T-cell (primary cell): ENCODE measurements at regions not wholly inside any gene's neighbourhood (a gene's known extent, or its start where the extent isn't known, plus 50 kb on each side); places are given as distances from the start of the nearest gene placed in this dataset.
"Not testable (repeated sequence)": the region's sequence is repeated elsewhere in the genome, so short reads cannot be mapped to it uniquely, and the experiment has no call there.

Experiments
- ATAC-seq, 4 experiments: fragments of 200-7000 bp in 3 of 4; fragments of 150-1000 bp in 1 of 4; cut with Tn5 transposase; replicated peaks in 1 of 4; 1 replicate in 3 of 4; 2 replicates in 1 of 4; pipeline ENCODE4 v1.10.0; 2021; ENCODE audit warnings: moderate library complexity in 3 of 4, mild to moderate bottlenecking in 2 of 4, moderate number of reproducible peaks in 1 of 4
- CTCF ChIA-PET, 2 donors: fragments of 300-600 bp; sonication (Branson Sonifier 250); formaldehyde crosslinking; loops; one replicate each; lab custom pipeline; 2022; ENCODE audit warnings: antibody characterized with exemption in 2 of 2; lab: Charles Lee
- POLR2A ChIA-PET, 2 donors: fragments of 300-600 bp; sonication (Branson Sonifier 250); formaldehyde crosslinking; loops; one replicate each; lab custom pipeline; 2022; ENCODE audit warnings: antibody characterized with exemption in 2 of 2; lab: Charles Lee
- DNase-seq, 35 experiments: peaks; one replicate each; pipeline versions ENCODE4 v3.0.0 to v3.0.0-alpha.2; 2013 to 2023
- H3K27ac ChIP-seq: one replicate; pipeline ENCODE4 v1.5.1; 2013; ENCODE audit warnings: low read length
- H3K27me3 ChIP-seq, 2 experiments: replicated peaks in 1 of 2; 1 replicate in 1 of 2; 2 replicates in 1 of 2; pipeline versions ENCODE4 v1.6.1 to v1.7.0; 2013; ENCODE audit warnings: low read length in 1 of 2, mixed read lengths in 1 of 2; ENCODE audit not compliant: control insufficient read depth in 2 of 2, insufficient read depth in 2 of 2; ENCODE audit errors: extremely low read depth in 1 of 2
- H3K36me3 ChIP-seq, 2 donors: 1 replicate in 1 of 2; 2 replicates in 1 of 2; pipeline versions ENCODE4 v1.6.1 to v1.7.0; 2013; ENCODE audit warnings: low read length in 1 of 2; ENCODE audit not compliant: control insufficient read depth in 2 of 2, insufficient read depth in 1 of 2; ENCODE audit errors: extremely low read depth in 1 of 2
- H3K4me1 ChIP-seq, 2 experiments: 1 replicate in 1 of 2; 2 replicates in 1 of 2; pipeline versions ENCODE4 v1.6.1 to v1.7.0; 2013; ENCODE audit warnings: low read length in 2 of 2, mixed read lengths in 1 of 2; ENCODE audit not compliant: insufficient read depth in 2 of 2, control insufficient read depth in 1 of 2; ENCODE audit errors: extremely low read depth in 1 of 2
- H3K4me3 ChIP-seq, 2 donors: 1 replicate in 1 of 2; 2 replicates in 1 of 2; pipeline versions ENCODE4 v1.5.1 to v1.7.0; 2013; ENCODE audit warnings: mild to moderate bottlenecking in 2 of 2, low read length in 1 of 2, moderate library complexity in 1 of 2; ENCODE audit not compliant: control insufficient read depth in 1 of 2; ENCODE audit errors: extremely low read depth in 1 of 2
- H3K9me3 ChIP-seq: 2 replicates; pipeline ENCODE4 v1.7.0; 2013
- H3K27ac Mint-ChIP-seq, 2 donors: one replicate each; pipeline ENCODE4 v1.8.0; 2020 to 2021; ENCODE audit warnings: mild to moderate bottlenecking in 2 of 2, mixed read lengths in 2 of 2
- H3K27me3 Mint-ChIP-seq, 2 donors: one replicate each; pipeline ENCODE4 v1.8.0; 2021 to 2022; ENCODE audit warnings: mixed read lengths in 2 of 2
- H3K36me3 Mint-ChIP-seq: one replicate; pipeline ENCODE4 v1.8.0; 2021; ENCODE audit warnings: mixed read lengths
- H3K4me1 Mint-ChIP-seq, 3 donors: one replicate each; pipeline ENCODE4 v1.8.0; 2020 to 2022; ENCODE audit warnings: mixed read lengths in 3 of 3, mild to moderate bottlenecking in 1 of 3
- H3K4me3 Mint-ChIP-seq, 3 donors: one replicate each; pipeline ENCODE4 v1.8.0; 2020 to 2022; ENCODE audit warnings: mild to moderate bottlenecking in 3 of 3, mixed read lengths in 3 of 3, moderate library complexity in 3 of 3
- H3K9me3 Mint-ChIP-seq, 3 donors: one replicate each; pipeline ENCODE4 v1.8.0; 2020 to 2022; ENCODE audit warnings: mixed read lengths in 3 of 3
- WGBS: methylation state at CpG from one replicate; pipeline ENCODE4 v1.1.5; 2013; ENCODE audit warnings: missing lambda C conversion rate; ENCODE audit not compliant: insufficient coverage; 5-methylcytosine and 5-hydroxymethylcytosine counted together

DNA sequence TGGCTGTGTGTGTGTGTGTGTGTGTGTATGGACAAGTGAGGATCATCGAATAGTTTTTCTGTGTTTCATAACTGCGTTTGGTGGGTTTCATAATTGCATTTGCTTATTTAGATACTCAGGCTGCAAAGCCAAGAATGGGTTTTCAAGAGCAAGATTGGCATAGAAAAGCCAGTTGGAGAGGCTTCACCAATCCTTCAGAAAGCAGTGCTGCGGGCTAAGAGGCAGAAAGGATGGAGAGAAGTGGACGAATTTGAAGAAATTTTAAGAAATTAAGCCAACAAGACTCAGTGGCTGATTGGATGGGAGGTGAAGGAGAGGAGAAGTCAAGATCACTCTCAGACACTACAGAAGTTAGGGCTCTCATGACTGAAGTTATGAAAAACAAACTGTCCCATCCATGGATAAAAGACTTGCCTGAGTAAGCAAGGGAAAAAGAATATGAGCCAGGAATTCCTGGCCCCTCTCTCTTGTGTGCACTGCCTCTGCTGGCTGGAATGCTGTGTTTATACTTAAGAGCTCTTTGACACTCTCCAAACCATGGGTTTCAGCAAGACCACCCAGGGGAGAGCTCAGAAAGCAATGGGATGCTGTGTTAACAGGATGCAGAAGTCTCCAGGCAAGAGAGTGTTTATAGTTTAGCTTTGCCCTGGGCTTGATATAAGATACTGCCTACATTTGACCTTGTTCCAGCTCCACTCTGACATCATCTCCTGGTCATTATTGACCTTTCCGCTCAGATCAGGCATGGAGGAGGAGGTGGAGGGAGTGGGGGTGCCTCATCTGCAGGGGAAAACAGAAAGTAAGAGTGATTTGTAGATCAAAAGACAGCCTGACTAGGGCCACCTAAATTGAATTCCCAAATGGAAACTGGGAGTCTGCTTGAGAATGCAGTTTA lies 232.0 kb upstream of the PLXNA2 start:
- Mint-ChIP-seq H3K4me1 (no peaks in the 10 kb centered on the region), H3K4me3 (no peak overlapping the region), H3K36me3 (no peaks in the 10 kb centered on the region), H3K9me3 (no peaks in the 10 kb centered on the region), H3K27ac (no peak overlapping the region), H3K27me3 (peaks cover 0 to 24% of the 10 kb centered on the region in 2 donors)
- Histone ChIP-seq H3K27ac (no peak overlapping the region), H3K36me3 (no peaks in the 10 kb centered on the region), H3K4me1 (no peaks in the 10 kb centered on the region), H3K27me3 (no peaks in the 10 kb centered on the region), H3K9me3 (no peaks in the 10 kb centered on the region), H3K4me3 (no peak overlapping the region)
- CTCF ChIA-PET, result no interaction called here
- POLR2A ChIA-PET, result no interaction called here
- WGBS, result 74% methylated on average over 4 of the region's 5 CpGs
- DNase-seq (no peak), ATAC-seq (no peak)

DNA sequence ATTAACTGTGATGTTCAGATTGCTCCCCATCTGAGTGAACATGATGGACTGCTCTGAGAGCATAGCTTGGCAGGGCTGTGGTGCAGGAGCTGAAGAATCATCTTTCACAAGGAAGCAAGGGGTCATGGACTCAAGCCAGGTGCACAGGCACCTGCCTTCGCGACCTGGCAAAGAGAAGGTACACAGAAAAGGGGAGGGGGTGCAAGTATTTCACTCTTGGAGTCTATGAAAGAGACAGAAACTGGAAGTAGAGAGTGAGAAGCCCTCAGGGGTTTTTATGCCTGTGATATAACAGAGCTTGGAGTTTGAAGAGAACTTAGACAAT lies 232.6 kb upstream of the PLXNA2 start:
- DNase-seq, result no peak
- ChIA-PET POLR2A (no interaction called here), CTCF (no interaction called here)
- H3K4me3 ChIP-seq, result no peak overlapping the region
- H3K27me3 Mint-ChIP-seq, result peaks cover 0 to 24% of the 10 kb centered on the region in 2 donors
- H3K4me3 Mint-ChIP-seq, result no peak overlapping the region
- H3K27ac Mint-ChIP-seq, result no peak overlapping the region
- no peaks in the 10 kb centered on the region for H3K4me1 Mint-ChIP-seq
- ATAC-seq, result no peak
- WGBS, result no CpG with 5 or more reads among the region's 2 CpGs
- no peaks in the 10 kb centered on the region for H3K27me3 ChIP-seq
- no peaks in the 10 kb centered on the region for H3K36me3 Mint-ChIP-seq
- H3K4me1 ChIP-seq, result no peaks in the 10 kb centered on the region
- no peaks in the 10 kb centered on the region for H3K9me3 Mint-ChIP-seq
- H3K36me3 ChIP-seq, result no peaks in the 10 kb centered on the region
- no peak overlapping the region for H3K27ac ChIP-seq
- H3K9me3 ChIP-seq, result no peaks in the 10 kb centered on the region

DNA sequence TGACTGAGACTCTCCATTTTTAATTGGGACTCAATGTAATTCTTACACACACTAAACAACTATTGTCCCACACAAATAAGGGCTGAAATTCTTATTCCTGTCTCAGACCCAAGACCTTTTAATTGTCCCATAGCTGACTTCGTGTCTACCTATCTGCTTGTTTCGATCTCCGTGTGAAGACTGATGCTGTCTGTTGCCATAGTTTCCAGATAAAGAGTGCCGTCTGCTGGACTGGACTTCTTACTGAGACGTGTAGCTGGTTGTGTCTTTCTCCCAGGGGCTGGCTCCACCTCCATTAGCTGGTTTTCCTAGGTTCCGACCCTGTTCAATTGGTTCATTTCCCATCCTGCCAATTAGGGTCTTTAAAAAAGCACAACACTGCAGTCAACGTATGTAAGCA lies 235.3 kb upstream of the PLXNA2 start:
- DNase-seq, result no peak
- Mint-ChIP-seq H3K4me1 (no peaks in the 10 kb centered on the region), H3K27ac (no peak overlapping the region), H3K4me3 (no peak overlapping the region), H3K27me3 (peaks cover 0 to 17% of the 10 kb centered on the region in 2 donors), H3K36me3 (no peaks in the 10 kb centered on the region), H3K9me3 (no peaks in the 10 kb centered on the region)
- CTCF ChIA-PET, result no interaction called here
- Histone ChIP-seq H3K4me1 (no peaks in the 10 kb centered on the region), H3K9me3 (no peaks in the 10 kb centered on the region), H3K4me3 (no peak overlapping the region), H3K27me3 (no peaks in the 10 kb centered on the region), H3K27ac (no peak overlapping the region), H3K36me3 (no peaks in the 10 kb centered on the region)
- POLR2A ChIA-PET, result no interaction called here
- 74% methylated on average over 6 of the region's 7 CpGs for WGBS
- no peak for ATAC-seq

DNA sequence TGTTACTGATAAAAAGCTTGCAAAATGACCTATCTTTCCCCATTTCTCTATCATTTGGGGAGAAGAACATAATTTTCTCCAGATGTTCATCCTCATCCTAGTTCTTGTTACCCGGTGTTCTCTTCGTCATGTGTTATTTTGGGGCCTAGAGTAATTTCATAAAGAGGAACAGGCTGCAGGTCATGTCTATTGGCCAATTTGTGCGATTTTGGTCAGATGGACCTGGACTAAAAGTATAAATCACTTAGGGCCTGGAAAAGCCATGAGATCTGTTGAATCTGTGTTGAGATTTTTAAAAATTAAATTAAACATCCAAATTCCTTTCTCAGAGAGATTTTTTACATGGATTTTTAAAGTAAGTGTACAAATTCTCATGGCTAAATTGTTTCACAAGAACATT lies 241.3 kb upstream of the PLXNA2 start:
- no CpG with 5 or more reads among the region's 3 CpGs for WGBS
- H3K27me3 Mint-ChIP-seq, result peaks cover 0 to 4% of the 10 kb centered on the region in 2 donors
- no peak for ATAC-seq
- H3K27me3 ChIP-seq, result no peaks in the 10 kb centered on the region
- H3K9me3 Mint-ChIP-seq, result no peaks in the 10 kb centered on the region
- POLR2A ChIA-PET, result no interaction called here
- H3K4me3 ChIP-seq, result no peak overlapping the region
- no peaks in the 10 kb centered on the region for H3K36me3 ChIP-seq
- no peak overlapping the region for H3K27ac ChIP-seq
- H3K9me3 ChIP-seq, result no peaks in the 10 kb centered on the region
- H3K27ac Mint-ChIP-seq, result no peak overlapping the region
- H3K4me3 Mint-ChIP-seq, result no peak overlapping the region
- H3K36me3 Mint-ChIP-seq, result no peaks in the 10 kb centered on the region
- H3K4me1 Mint-ChIP-seq, result no peaks in the 10 kb centered on the region
- CTCF ChIA-PET, result no interaction called here
- no peaks in the 10 kb centered on the region for H3K4me1 ChIP-seq
- no peak for DNase-seq

GRCh38 chr1:208486677-208487076 lies 242.5 kb upstream of the PLXNA2 start:
- H3K27ac Mint-ChIP-seq, result no peak overlapping the region
- H3K36me3 Mint-ChIP-seq, result no peaks in the 10 kb centered on the region
- no peaks in the 10 kb centered on the region for H3K4me1 Mint-ChIP-seq
- H3K9me3 Mint-ChIP-seq, result no peaks in the 10 kb centered on the region
- Histone ChIP-seq H3K27me3 (no peaks in the 10 kb centered on the region), H3K27ac (no peak overlapping the region), H3K4me1 (no peaks in the 10 kb centered on the region), H3K4me3 (no peak overlapping the region), H3K9me3 (no peaks in the 10 kb centered on the region), H3K36me3 (no peaks in the 10 kb centered on the region)
- ChIA-PET POLR2A (no interaction called here), CTCF (no interaction called here)
- DNase-seq, result no peak
- H3K4me3 Mint-ChIP-seq, result no peak overlapping the region
- ATAC-seq, result no peak
- peaks cover 0 to 4% of the 10 kb centered on the region in 2 donors for H3K27me3 Mint-ChIP-seq

GRCh38 chr1:208488432-208488831 lies 244.2 kb upstream of the PLXNA2 start:
- H3K36me3 Mint-ChIP-seq, H3K9me3 Mint-ChIP-seq: not testable (repeated sequence)

More at GRCh38 chr1:208488432-208488831, 244.2 kb upstream of the PLXNA2 start:
- H3K27ac Mint-ChIP-seq, H3K4me3 ChIP-seq, POLR2A ChIA-PET, H3K4me3 Mint-ChIP-seq, DNase-seq, H3K27me3 ChIP-seq, H3K4me1 ChIP-seq, H3K36me3 ChIP-seq, H3K4me1 Mint-ChIP-seq, H3K9me3 ChIP-seq, H3K27me3 Mint-ChIP-seq, CTCF ChIA-PET, ATAC-seq, H3K27ac ChIP-seq: not testable (repeated sequence)
- 94% methylated on average over 19 of the region's 36 CpGs for WGBS
